ENCODE measurements at regions not wholly inside any gene's neighbourhood (a gene's known extent, or its start where the extent isn't known, plus 50 kb on each side); places are given as distances from the start of the nearest gene placed in this dataset.

GRCh38 chr4:4762909-4763821, 96.3 kb upstream of the MSX1 start:
- no peak for TF ChIP-seq EZH2 (IDR thresholded peaks at IDR 0.05; ENCODE audit: insufficient read depth, poor library complexity, severe bottlenecking)
- TF ChIP-seq EZH2phosphoT487 (IDR thresholded peaks at IDR 0.05; ENCODE audit: insufficient read depth, low read depth), result no peak

Measured in GM23248 (cell line).